ENCODE measurements at regions not wholly inside any gene's neighbourhood (a gene's known extent, or its start where the extent isn't known, plus 50 kb on each side); places are given as distances from the start of the nearest gene placed in this dataset.

GRCh38 chr1:82464362-82465001 is 663.7 kb downstream of the ADGRL2 start:
- Histone ChIP-seq H3K27me3 (no peaks in the 10 kb centered on the region), H3K27ac (no peak overlapping the region), H3K4me3 (no peak overlapping the region), H3K36me3 (no peaks in the 10 kb centered on the region), H3K4me1 (no peaks in the 10 kb centered on the region), H3K9me3 (no peaks in the 10 kb centered on the region)
- intact Hi-C loops (cut with DNase I; ENCODE audit: low total_unique reads) = no loop called here
- no peak for DNase-seq (ENCODE audit: low spot score in 2 of 2)
- TF ChIP-seq POLR2AphosphoS5 (IDR thresholded peaks at IDR 0.05) (no peak), POLR2A (IDR thresholded peaks at IDR 0.05) (no peak), CTCF (IDR thresholded peaks at IDR 0.05) (no peak)

DNA sequence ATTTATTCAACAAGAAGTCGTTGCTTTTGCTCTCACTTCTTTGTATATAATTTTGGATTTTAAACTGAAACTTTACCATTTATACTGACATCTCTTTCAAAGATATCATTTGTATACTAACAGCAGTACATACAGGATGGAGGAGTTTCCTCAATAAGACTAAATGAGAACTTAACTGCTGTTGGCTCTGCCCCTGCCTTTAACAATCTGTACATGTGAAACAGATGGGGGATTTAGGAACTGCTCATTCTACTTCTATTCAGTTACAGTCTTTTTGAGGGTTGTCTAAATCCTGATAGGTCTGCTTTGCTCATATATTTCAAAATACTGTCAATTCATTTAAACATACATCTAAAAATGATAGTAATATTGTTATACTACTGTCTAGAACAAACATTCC is 663.2 kb downstream of the ADGRL2 start:
- DNase-seq (ENCODE audit: low spot score in 2 of 2) = no peak
- Histone ChIP-seq H3K27me3 (no peaks in the 10 kb centered on the region), H3K27ac (no peak overlapping the region), H3K9me3 (no peaks in the 10 kb centered on the region), H3K4me3 (no peak overlapping the region), H3K36me3 (no peaks in the 10 kb centered on the region), H3K4me1 (no peaks in the 10 kb centered on the region)
- intact Hi-C loops (cut with DNase I; ENCODE audit: low total_unique reads) = no loop called here
- TF ChIP-seq POLR2AphosphoS5 (IDR thresholded peaks at IDR 0.05) = no peak
- no peak for TF ChIP-seq POLR2A (IDR thresholded peaks at IDR 0.05)
- no peak for TF ChIP-seq CTCF (IDR thresholded peaks at IDR 0.05)

- DNase-seq (ENCODE audit: low spot score in 2 of 2) = no peak
- no peak for TF ChIP-seq POLR2AphosphoS5 (IDR thresholded peaks at IDR 0.05)
- no peak for TF ChIP-seq POLR2A (IDR thresholded peaks at IDR 0.05)
- no peak for TF ChIP-seq CTCF (IDR thresholded peaks at IDR 0.05)
- no peaks in the 10 kb centered on the region for H3K27me3 ChIP-seq
- H3K4me1 ChIP-seq = no peaks in the 10 kb centered on the region
- no peaks in the 10 kb centered on the region for H3K36me3 ChIP-seq
- no peak overlapping the region for H3K4me3 ChIP-seq
- no peak overlapping the region for H3K27ac ChIP-seq
- no peaks in the 10 kb centered on the region for H3K9me3 ChIP-seq
- intact Hi-C loops (cut with DNase I; ENCODE audit: low total_unique reads) = no loop called here
Measured at GRCh38 chr1:82462366-82462765, 661.6 kb downstream of the ADGRL2 start.

DNA sequence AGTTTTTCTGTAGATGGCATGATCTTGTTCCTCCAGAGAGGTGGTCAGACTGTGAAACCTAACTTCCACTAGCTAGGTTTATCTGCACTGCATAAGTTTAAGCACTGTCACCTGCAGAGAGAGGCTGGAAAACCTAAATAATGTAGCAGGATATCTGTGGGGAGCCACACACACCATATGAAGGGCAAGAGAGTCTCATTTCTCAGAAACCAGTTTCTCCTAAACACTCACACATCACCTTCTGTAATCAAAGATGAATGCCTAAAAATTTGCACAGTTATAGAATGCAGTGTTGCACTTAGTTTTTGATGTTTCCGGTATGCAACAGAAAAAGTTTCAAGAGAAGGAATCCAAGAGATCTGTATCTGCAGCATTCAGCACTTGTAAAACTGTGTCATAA is 654.6 kb downstream of the ADGRL2 start:
- TF ChIP-seq POLR2A (IDR thresholded peaks at IDR 0.05) = no peak
- TF ChIP-seq POLR2AphosphoS5 (IDR thresholded peaks at IDR 0.05) = no peak
- TF ChIP-seq CTCF (IDR thresholded peaks at IDR 0.05) = no peak
- Histone ChIP-seq H3K4me1 (no peaks in the 10 kb centered on the region), H3K27me3 (no peaks in the 10 kb centered on the region), H3K27ac (no peak overlapping the region), H3K4me3 (no peak overlapping the region), H3K9me3 (peaks cover 7 to 12% of the 10 kb centered on the region in 2 donors), H3K36me3 (no peaks in the 10 kb centered on the region)
- intact Hi-C loops (cut with DNase I; ENCODE audit: low total_unique reads) = no loop called here
- DNase-seq (ENCODE audit: low spot score in 2 of 2) = no peak

- no peaks in the 10 kb centered on the region for H3K4me1 ChIP-seq
- H3K36me3 ChIP-seq = no peaks in the 10 kb centered on the region
- no peak for DNase-seq (ENCODE audit: low spot score in 2 of 2)
- TF ChIP-seq CTCF (IDR thresholded peaks at IDR 0.05) (no peak), POLR2A (IDR thresholded peaks at IDR 0.05) (no peak), POLR2AphosphoS5 (IDR thresholded peaks at IDR 0.05) (no peak)
- intact Hi-C loops (cut with DNase I; ENCODE audit: low total_unique reads) = no loop called here
- no peak overlapping the region for H3K27ac ChIP-seq
- H3K27me3 ChIP-seq = no peaks in the 10 kb centered on the region
- H3K4me3 ChIP-seq = no peak overlapping the region
- H3K9me3 ChIP-seq = peaks cover 7 to 12% of the 10 kb centered on the region in 2 donors
Measured at GRCh38 chr1:82454431-82454830, 653.7 kb downstream of the ADGRL2 start.
